GM23338 (cell line): ENCODE measurements at regions not wholly inside any gene's neighbourhood (a gene's known extent, or its start where the extent isn't known, plus 50 kb on each side); places are given as distances from the start of the nearest gene placed in this dataset.

ENCODE experiments used
- ATAC-seq: fragments of 200-7000 bp; cut with Tn5 transposase; 3 replicates; pipeline ENCODE4 v1.9.1; 2020
- DNase-seq: peaks from one replicate; pipeline ENCODE4 v3.0.0-alpha.2; 2015; ENCODE audit warnings: low spot score
- H2AFZ ChIP-seq: fragments of 200-600 bp; sonication (generic); 2 replicates; pipeline ENCODE4 v1.8.0; 2016; ENCODE audit warnings: antibody characterized with exemption, mild to moderate bottlenecking, moderate library complexity
- H3F3A ChIP-seq: fragments of 200-600 bp; sonication (generic); replicated peaks from 2 replicates; pipeline ENCODE4 v1.8.0; 2017; ENCODE audit warnings: antibody characterized with exemption, mixed run types, low read depth
- H3K27ac ChIP-seq: fragments of 200-600 bp; sonication (generic); 2 replicates; pipeline ENCODE4 v1.6.1; 2016; ENCODE audit warnings: low read depth
- H3K27me3 ChIP-seq: fragments of 200-600 bp; sonication (generic); 2 replicates; pipeline ENCODE4 v1.8.0; 2016; ENCODE audit warnings: mild to moderate bottlenecking, mixed run types, moderate library complexity; ENCODE audit not compliant: insufficient read depth
- H3K36me3 ChIP-seq: fragments of 200-600 bp; sonication (generic); 2 replicates; pipeline ENCODE4 v1.8.0; 2016; ENCODE audit warnings: mild to moderate bottlenecking; ENCODE audit not compliant: insufficient read depth
- H3K4me1 ChIP-seq: fragments of 200-600 bp; sonication (generic); 2 replicates; pipeline ENCODE4 v1.8.0; 2016; ENCODE audit warnings: mild to moderate bottlenecking, moderate library complexity; ENCODE audit not compliant: insufficient read depth
- H3K4me2 ChIP-seq: fragments of 200-600 bp; sonication (generic); 2 replicates; pipeline ENCODE4 v1.7.1; 2017; ENCODE audit warnings: mixed run types
- H3K4me3 ChIP-seq: fragments of 200-600 bp; sonication (generic); 2 replicates; pipeline ENCODE4 v1.6.1; 2016; ENCODE audit warnings: mixed run types
- H3K79me2 ChIP-seq: fragments of 200-600 bp; sonication (generic); replicated peaks from 2 replicates; pipeline ENCODE4 v1.8.0; 2017; ENCODE audit warnings: mild to moderate bottlenecking; ENCODE audit not compliant: insufficient read depth
- H3K9me2 ChIP-seq: fragments of 200-600 bp; sonication (generic); 2 replicates; pipeline ENCODE4 v1.8.0; 2017; ENCODE audit not compliant: insufficient read depth
- H4K20me1 ChIP-seq: fragments of 200-600 bp; sonication (generic); replicated peaks from 2 replicates; pipeline ENCODE4 v1.8.0; 2017; ENCODE audit warnings: mild to moderate bottlenecking; ENCODE audit not compliant: insufficient read depth
- H3K27ac Mint-ChIP-seq: 2 replicates; pipeline ENCODE4 v1.8.0; 2020; ENCODE audit warnings: inconsistent platforms, mild to moderate bottlenecking, moderate library complexity, mixed read lengths
- H3K27me3 Mint-ChIP-seq: 3 replicates; pipeline ENCODE4 v1.8.0; 2022; ENCODE audit warnings: low read depth, mild to moderate bottlenecking, moderate library complexity, mixed read lengths, inconsistent platforms; ENCODE audit not compliant: insufficient read depth, poor library complexity
- H3K36me3 Mint-ChIP-seq: 3 replicates; pipeline ENCODE4 v1.8.0; 2021; ENCODE audit warnings: low read depth, mild to moderate bottlenecking, inconsistent platforms, moderate library complexity, mixed read lengths
- H3K4me1 Mint-ChIP-seq: 3 replicates; pipeline ENCODE4 v1.8.0; 2020; ENCODE audit warnings: mild to moderate bottlenecking, inconsistent platforms, mixed read lengths
- H3K4me3 Mint-ChIP-seq: 3 replicates; pipeline ENCODE4 v1.8.0; 2021; ENCODE audit warnings: moderate library complexity, mild to moderate bottlenecking, inconsistent platforms, mixed read lengths
- H3K9me3 Mint-ChIP-seq: 3 replicates; pipeline ENCODE4 v1.8.0; 2020; ENCODE audit warnings: moderate library complexity, mild to moderate bottlenecking, inconsistent platforms, mixed read lengths
- CREB1 ChIP-seq: fragments of 250-450 bp; sonication (Bioruptor Pico); IDR thresholded peaks from 2 replicates; pipeline ENCODE4 v1.5.0; 2020; ENCODE audit warnings: low read depth, mild to moderate bottlenecking, moderate library complexity
- EZH2 ChIP-seq: fragments of 200-600 bp; sonication (generic); IDR thresholded peaks from one replicate; pipeline ENCODE4 v1.8.0; 2017; ENCODE audit warnings: antibody characterized with exemption, mild to moderate bottlenecking, low read depth; ENCODE audit not compliant: unreplicated experiment
- EZH2phosphoT487 ChIP-seq: fragments of 200-600 bp; sonication (generic); IDR thresholded peaks from one replicate; pipeline ENCODE4 v1.8.1; 2018; ENCODE audit warnings: antibody characterized with exemption; ENCODE audit not compliant: unreplicated experiment
- JUNB ChIP-seq: IDR thresholded peaks from one replicate; pipeline ENCODE4 v1.6.1; 2016; ENCODE audit warnings: antibody characterized with exemption; ENCODE audit not compliant: unreplicated experiment
- NANOG ChIP-seq: IDR thresholded peaks from 2 replicates; pipeline ENCODE4 v1.6.1; 2016; ENCODE audit warnings: antibody characterized with exemption, borderline replicate concordance
- POLR2AphosphoS5 ChIP-seq: IDR thresholded peaks from 2 replicates; pipeline ENCODE4 v1.6.1; 2016; ENCODE audit warnings: antibody characterized with exemption, low read depth
- STAT1 ChIP-seq: IDR thresholded peaks from one replicate; pipeline ENCODE4 v1.6.1; 2016; ENCODE audit warnings: antibody characterized with exemption; ENCODE audit not compliant: unreplicated experiment
- ZNF114 ChIP-seq: fragments of 250-450 bp; sonication (Bioruptor Pico); IDR thresholded peaks from 2 replicates; pipeline ENCODE4 v1.5.0; 2020; ENCODE audit warnings: mild to moderate bottlenecking, moderate library complexity
- ZNF331 ChIP-seq: fragments of 250-450 bp; sonication (Bioruptor Pico); IDR thresholded peaks from 2 replicates; pipeline ENCODE4 v1.5.0; 2020; ENCODE audit warnings: low read depth, mild to moderate bottlenecking, moderate library complexity
- TF ChIP-seq, protein P1 (sequence below), 2 experiments: fragments of 200-600 bp in 1 of 2; sonication (generic) in 1 of 2; conservative IDR thresholded peaks; 2 replicates each; pipeline versions ENCODE4 v1.5.1 to v1.6.1; 2016 to 2017; ENCODE audit warnings: antibody characterized with exemption in 2 of 2, low read depth in 2 of 2, mild to moderate bottlenecking in 2 of 2, moderate library complexity in 1 of 2
- TF ChIP-seq, protein P2 (sequence below): fragments of 250-450 bp; sonication (Bioruptor Pico); IDR thresholded peaks from 2 replicates; pipeline ENCODE4 v1.5.0; 2020; ENCODE audit warnings: mild to moderate bottlenecking, moderate library complexity

DNA sequence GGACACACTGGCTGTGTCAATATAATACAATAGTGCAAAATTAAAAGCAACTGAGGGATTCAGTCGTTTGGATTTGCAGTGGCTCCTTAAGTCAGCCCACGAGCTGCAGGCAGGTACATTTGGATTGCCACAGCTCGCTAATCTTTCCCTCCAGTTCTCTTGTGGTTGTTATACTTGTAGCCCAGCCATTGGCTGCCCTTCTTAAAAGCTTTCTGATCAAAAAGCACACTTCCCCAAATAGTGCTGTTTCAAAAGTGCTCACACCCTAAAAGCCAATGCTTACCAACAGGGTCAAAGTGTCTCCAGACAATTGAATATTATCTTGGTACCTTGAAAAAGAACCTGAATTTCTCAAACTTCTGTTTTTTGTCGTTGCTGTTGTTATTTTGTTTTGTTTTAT is 404.7 kb upstream of the FAM98A start:
- Histone ChIP-seq H3F3A (no peaks in the 10 kb centered on the region), H3K79me2 (no peaks in the 10 kb centered on the region), H4K20me1 (no peaks in the 10 kb centered on the region), H3K4me1 (no peaks in the 10 kb centered on the region), H3K36me3 (no peaks in the 10 kb centered on the region), H3K4me2 (no peak overlapping the region), H3K27ac (no peak overlapping the region), H2AFZ (no peak overlapping the region), H3K27me3 (no peaks in the 10 kb centered on the region), H3K9me2 (no peaks in the 10 kb centered on the region), H3K4me3 (no peak overlapping the region)
- H3K9me3 Mint-ChIP-seq: peaks cover 3% of the 10 kb centered on the region; the same call in 1 of the 3 replicates
- no peaks in the 10 kb centered on the region for H3K4me1 Mint-ChIP-seq
- H3K36me3 Mint-ChIP-seq: no peaks in the 10 kb centered on the region
- TF ChIP-seq, protein P1, sequence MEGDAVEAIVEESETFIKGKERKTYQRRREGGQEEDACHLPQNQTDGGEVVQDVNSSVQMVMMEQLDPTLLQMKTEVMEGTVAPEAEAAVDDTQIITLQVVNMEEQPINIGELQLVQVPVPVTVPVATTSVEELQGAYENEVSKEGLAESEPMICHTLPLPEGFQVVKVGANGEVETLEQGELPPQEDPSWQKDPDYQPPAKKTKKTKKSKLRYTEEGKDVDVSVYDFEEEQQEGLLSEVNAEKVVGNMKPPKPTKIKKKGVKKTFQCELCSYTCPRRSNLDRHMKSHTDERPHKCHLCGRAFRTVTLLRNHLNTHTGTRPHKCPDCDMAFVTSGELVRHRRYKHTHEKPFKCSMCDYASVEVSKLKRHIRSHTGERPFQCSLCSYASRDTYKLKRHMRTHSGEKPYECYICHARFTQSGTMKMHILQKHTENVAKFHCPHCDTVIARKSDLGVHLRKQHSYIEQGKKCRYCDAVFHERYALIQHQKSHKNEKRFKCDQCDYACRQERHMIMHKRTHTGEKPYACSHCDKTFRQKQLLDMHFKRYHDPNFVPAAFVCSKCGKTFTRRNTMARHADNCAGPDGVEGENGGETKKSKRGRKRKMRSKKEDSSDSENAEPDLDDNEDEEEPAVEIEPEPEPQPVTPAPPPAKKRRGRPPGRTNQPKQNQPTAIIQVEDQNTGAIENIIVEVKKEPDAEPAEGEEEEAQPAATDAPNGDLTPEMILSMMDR (conservative IDR thresholded peaks at IDR 0.05; ENCODE audit: low read depth in 2 of 2): no peak
- TF ChIP-seq EZH2 (no peak), STAT1 (no peak)
- ATAC-seq: no peak
- H3K27ac Mint-ChIP-seq: no peak overlapping the region
- DNase-seq: no peak
- no peaks in the 10 kb centered on the region for H3K27me3 Mint-ChIP-seq
- no peak overlapping the region for H3K4me3 Mint-ChIP-seq

DNA sequence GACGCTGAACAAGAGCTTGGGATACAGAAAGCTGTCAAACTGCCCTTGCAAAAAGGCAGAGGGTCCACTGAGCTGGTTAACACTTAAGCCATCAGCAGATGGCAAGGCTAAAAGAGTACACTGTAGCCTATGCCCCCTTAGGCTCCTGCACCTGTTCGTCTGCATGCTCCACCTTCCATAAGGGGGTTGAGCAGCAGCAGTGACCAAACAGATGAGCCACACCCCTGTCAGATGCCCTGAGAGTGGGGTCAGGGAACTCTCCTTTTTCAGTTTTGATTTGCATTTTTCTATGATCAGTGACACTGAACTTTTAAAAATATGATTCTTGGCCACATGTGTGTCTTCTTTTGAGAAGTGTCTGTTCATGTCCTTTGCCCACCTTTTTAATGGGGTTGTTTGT is 402.5 kb upstream of the FAM98A start:
- no peak for ATAC-seq
- Histone ChIP-seq H3K27me3 (no peaks in the 10 kb centered on the region), H2AFZ (no peak overlapping the region), H3K36me3 (no peaks in the 10 kb centered on the region), H3K79me2 (no peaks in the 10 kb centered on the region), H3F3A (no peaks in the 10 kb centered on the region), H3K27ac (no peak overlapping the region), H4K20me1 (no peaks in the 10 kb centered on the region), H3K4me1 (no peaks in the 10 kb centered on the region), H3K9me2 (no peaks in the 10 kb centered on the region), H3K4me3 (no peak overlapping the region), H3K4me2 (no peak overlapping the region)
- Mint-ChIP-seq H3K27me3 (peaks cover 2% of the 10 kb centered on the region), H3K4me3 (no peak overlapping the region), H3K27ac (no peak overlapping the region), H3K4me1 (no peaks in the 10 kb centered on the region), H3K9me3 (peaks cover 12% of the 10 kb centered on the region), H3K36me3 (peaks cover 3% of the 10 kb centered on the region; the same call in 2 of the 3 replicates)
- no peak for DNase-seq
- no peak for TF ChIP-seq ZNF114 (CRISPR knock-in tag)
- TF ChIP-seq STAT1: no peak
- no peak for TF ChIP-seq NANOG
- TF ChIP-seq, protein P1 (conservative IDR thresholded peaks at IDR 0.05; ENCODE audit: low read depth in 2 of 2): no peak
- TF ChIP-seq EZH2: no peak
- TF ChIP-seq CREB1 (CRISPR knock-in tag): no peak
- no peak for TF ChIP-seq EZH2phosphoT487
- TF ChIP-seq, protein P2, sequence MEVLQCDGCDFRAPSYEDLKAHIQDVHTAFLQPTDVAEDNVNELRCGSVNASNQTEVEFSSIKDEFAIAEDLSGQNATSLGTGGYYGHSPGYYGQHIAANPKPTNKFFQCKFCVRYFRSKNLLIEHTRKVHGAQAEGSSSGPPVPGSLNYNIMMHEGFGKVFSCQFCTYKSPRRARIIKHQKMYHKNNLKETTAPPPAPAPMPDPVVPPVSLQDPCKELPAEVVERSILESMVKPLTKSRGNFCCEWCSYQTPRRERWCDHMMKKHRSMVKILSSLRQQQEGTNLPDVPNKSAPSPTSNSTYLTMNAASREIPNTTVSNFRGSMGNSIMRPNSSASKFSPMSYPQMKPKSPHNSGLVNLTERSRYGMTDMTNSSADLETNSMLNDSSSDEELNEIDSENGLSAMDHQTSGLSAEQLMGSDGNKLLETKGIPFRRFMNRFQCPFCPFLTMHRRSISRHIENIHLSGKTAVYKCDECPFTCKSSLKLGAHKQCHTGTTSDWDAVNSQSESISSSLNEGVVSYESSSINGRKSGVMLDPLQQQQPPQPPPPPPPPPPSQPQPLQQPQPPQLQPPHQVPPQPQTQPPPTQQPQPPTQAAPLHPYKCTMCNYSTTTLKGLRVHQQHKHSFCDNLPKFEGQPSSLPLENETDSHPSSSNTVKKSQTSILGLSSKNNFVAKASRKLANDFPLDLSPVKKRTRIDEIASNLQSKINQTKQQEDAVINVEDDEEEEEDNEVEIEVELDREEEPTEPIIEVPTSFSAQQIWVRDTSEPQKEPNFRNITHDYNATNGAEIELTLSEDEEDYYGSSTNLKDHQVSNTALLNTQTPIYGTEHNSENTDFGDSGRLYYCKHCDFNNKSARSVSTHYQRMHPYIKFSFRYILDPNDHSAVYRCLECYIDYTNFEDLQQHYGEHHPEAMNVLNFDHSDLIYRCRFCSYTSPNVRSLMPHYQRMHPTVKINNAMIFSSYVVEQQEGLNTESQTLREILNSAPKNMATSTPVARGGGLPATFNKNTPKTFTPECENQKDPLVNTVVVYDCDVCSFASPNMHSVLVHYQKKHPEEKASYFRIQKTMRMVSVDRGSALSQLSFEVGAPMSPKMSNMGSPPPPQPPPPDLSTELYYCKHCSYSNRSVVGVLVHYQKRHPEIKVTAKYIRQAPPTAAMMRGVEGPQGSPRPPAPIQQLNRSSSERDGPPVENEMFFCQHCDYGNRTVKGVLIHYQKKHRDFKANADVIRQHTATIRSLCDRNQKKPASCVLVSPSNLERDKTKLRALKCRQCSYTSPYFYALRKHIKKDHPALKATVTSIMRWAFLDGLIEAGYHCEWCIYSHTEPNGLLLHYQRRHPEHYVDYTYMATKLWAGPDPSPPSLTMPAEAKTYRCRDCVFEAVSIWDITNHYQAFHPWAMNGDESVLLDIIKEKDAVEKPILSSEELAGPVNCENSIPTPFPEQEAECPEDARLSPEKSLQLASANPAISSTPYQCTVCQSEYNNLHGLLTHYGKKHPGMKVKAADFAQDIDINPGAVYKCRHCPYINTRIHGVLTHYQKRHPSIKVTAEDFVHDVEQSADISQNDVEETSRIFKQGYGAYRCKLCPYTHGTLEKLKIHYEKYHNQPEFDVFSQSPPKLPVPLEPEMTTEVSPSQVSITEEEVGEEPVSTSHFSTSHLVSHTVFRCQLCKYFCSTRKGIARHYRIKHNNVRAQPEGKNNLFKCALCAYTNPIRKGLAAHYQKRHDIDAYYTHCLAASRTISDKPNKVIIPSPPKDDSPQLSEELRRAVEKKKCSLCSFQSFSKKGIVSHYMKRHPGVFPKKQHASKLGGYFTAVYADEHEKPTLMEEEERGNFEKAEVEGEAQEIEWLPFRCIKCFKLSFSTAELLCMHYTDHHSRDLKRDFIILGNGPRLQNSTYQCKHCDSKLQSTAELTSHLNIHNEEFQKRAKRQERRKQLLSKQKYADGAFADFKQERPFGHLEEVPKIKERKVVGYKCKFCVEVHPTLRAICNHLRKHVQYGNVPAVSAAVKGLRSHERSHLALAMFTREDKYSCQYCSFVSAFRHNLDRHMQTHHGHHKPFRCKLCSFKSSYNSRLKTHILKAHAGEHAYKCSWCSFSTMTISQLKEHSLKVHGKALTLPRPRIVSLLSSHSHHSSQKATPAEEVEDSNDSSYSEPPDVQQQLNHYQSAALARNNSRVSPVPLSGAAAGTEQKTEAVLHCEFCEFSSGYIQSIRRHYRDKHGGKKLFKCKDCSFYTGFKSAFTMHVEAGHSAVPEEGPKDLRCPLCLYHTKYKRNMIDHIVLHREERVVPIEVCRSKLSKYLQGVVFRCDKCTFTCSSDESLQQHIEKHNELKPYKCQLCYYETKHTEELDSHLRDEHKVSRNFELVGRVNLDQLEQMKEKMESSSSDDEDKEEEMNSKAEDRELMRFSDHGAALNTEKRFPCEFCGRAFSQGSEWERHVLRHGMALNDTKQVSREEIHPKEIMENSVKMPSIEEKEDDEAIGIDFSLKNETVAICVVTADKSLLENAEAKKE (CRISPR knock-in tag): no peak
- no peak for TF ChIP-seq JUNB
- no peak for TF ChIP-seq POLR2AphosphoS5
- no peak for TF ChIP-seq ZNF331
